Liver (tissue), 3 donors: ENCODE measurements at regions not wholly inside any gene's neighbourhood (a gene's known extent, or its start where the extent isn't known, plus 50 kb on each side); places are given as distances from the start of the nearest gene placed in this dataset.

Experiments
- JUND ChIP-seq, 2 donors: IDR thresholded peaks; 2 replicates each; pipeline ENCODE4 v1.6.1; 2016; ENCODE audit warnings: antibody characterized with exemption in 2 of 2
- TAF1 ChIP-seq: conservative IDR thresholded peaks from 2 replicates; pipeline ENCODE4 v1.6.1; 2016; ENCODE audit warnings: antibody characterized with exemption, mild to moderate bottlenecking
- YY1 ChIP-seq: IDR thresholded peaks from 2 replicates; pipeline ENCODE4 v1.6.1; 2016; ENCODE audit warnings: antibody characterized with exemption, mild to moderate bottlenecking
- TF ChIP-seq, protein P1 (sequence below): IDR thresholded peaks from 2 replicates; pipeline ENCODE4 v1.6.1; 2016; ENCODE audit warnings: antibody characterized with exemption
- TF ChIP-seq, protein P2 (sequence below): fragments of 150-350 bp; IDR thresholded peaks from 2 replicates; pipeline ENCODE4 v1.5.1; 2017; ENCODE audit warnings: improper control_type of control experiment, low read depth, low read length; ENCODE audit not compliant: missing input control
- TF ChIP-seq, protein P3 (sequence below): IDR thresholded peaks from 2 replicates; pipeline ENCODE4 v1.6.1; 2016; ENCODE audit warnings: antibody characterized with exemption
- donor health status: healthy.
- donor health status: healthy.

DNA sequence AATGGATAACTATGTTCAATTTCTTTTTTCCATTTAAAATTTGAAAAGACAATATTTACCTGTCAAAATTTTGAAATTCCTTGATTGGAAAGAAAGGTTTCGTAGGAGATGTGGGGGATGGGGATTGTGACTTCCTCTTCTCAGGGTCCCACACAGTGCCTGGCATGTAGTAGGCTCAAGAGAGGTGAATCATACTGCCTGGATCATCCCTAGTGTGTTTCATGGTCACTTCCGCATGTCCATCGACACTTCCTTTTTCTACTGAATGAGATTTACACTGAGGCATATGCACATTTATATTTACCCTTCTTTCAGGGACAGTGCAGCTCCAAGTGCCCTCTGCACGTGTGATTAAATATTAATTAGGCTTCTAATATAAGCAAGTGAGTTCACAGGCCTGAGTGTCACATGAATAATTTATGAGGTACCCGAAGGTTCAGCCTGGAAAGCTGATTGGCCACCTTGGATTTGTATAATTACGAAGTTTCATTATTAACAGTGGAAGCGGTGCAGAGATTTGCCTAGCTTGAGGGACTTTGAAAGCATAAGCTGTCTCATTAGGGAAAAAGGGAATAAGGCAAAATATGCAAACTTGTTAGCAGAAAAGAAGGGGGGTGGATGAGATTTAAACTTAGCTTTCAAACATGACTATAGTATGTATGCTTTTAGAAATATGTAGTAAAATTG lies 177.5 kb upstream of the MMS22L start:
- no peak for TF ChIP-seq JUND (IDR thresholded peaks at IDR 0.05)
- TF ChIP-seq, protein P1, sequence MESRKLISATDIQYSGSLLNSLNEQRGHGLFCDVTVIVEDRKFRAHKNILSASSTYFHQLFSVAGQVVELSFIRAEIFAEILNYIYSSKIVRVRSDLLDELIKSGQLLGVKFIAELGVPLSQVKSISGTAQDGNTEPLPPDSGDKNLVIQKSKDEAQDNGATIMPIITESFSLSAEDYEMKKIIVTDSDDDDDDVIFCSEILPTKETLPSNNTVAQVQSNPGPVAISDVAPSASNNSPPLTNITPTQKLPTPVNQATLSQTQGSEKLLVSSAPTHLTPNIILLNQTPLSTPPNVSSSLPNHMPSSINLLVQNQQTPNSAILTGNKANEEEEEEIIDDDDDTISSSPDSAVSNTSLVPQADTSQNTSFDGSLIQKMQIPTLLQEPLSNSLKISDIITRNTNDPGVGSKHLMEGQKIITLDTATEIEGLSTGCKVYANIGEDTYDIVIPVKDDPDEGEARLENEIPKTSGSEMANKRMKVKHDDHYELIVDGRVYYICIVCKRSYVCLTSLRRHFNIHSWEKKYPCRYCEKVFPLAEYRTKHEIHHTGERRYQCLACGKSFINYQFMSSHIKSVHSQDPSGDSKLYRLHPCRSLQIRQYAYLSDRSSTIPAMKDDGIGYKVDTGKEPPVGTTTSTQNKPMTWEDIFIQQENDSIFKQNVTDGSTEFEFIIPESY = no peak
- no peak for TF ChIP-seq TAF1
- TF ChIP-seq, protein P2, sequence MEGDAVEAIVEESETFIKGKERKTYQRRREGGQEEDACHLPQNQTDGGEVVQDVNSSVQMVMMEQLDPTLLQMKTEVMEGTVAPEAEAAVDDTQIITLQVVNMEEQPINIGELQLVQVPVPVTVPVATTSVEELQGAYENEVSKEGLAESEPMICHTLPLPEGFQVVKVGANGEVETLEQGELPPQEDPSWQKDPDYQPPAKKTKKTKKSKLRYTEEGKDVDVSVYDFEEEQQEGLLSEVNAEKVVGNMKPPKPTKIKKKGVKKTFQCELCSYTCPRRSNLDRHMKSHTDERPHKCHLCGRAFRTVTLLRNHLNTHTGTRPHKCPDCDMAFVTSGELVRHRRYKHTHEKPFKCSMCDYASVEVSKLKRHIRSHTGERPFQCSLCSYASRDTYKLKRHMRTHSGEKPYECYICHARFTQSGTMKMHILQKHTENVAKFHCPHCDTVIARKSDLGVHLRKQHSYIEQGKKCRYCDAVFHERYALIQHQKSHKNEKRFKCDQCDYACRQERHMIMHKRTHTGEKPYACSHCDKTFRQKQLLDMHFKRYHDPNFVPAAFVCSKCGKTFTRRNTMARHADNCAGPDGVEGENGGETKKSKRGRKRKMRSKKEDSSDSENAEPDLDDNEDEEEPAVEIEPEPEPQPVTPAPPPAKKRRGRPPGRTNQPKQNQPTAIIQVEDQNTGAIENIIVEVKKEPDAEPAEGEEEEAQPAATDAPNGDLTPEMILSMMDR = no peak
- no peak for TF ChIP-seq YY1
- TF ChIP-seq, protein P3, sequence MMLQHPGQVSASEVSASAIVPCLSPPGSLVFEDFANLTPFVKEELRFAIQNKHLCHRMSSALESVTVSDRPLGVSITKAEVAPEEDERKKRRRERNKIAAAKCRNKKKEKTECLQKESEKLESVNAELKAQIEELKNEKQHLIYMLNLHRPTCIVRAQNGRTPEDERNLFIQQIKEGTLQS = no peak
